ENCODE measurements at regions not wholly inside any gene's neighbourhood (a gene's known extent, or its start where the extent isn't known, plus 50 kb on each side); places are given as distances from the start of the nearest gene placed in this dataset.

GRCh38 chr4:52196606-52197130 lies 145.6 kb downstream of the SPATA18 start:
- Histone ChIP-seq H3K4me1 (ENCODE audit: low read length) (no peaks in the 10 kb centered on the region), H3F3A (ENCODE audit: insufficient read depth, low read length) (no peaks in the 10 kb centered on the region), H4K20me1 (ENCODE audit: insufficient read depth, low read length) (no peaks in the 10 kb centered on the region), H3K9ac (ENCODE audit: low read length) (no peak overlapping the region), H3K4me2 (ENCODE audit: low read depth, low read length) (no peak overlapping the region), H3K27me3 (replicated peaks; ENCODE audit: insufficient read depth, low read length) (no peaks in the 10 kb centered on the region), H3K36me3 (replicated peaks; ENCODE audit: insufficient read depth, low read length) (no peaks in the 10 kb centered on the region), H3K27ac (ENCODE audit: low read length) (no peak overlapping the region), H3K9me2 (replicated peaks; ENCODE audit: insufficient read depth, low read length) (no peaks in the 10 kb centered on the region), H3K9me3 (replicated peaks; ENCODE audit: insufficient read depth, low read length) (no peaks in the 10 kb centered on the region), H3K4me3 (ENCODE audit: low read length) (no peak overlapping the region), H3K79me2 (ENCODE audit: low read length) (no peaks in the 10 kb centered on the region), H2AFZ (ENCODE audit: low read length) (no peak overlapping the region)
- no peak for DNase-seq
- TF ChIP-seq EZH2phosphoT487 (IDR thresholded peaks at IDR 0.05; ENCODE audit: low read length) = no peak
- no peak for TF ChIP-seq EZH2 (optimal IDR thresholded peaks at IDR 0.05; ENCODE audit: low read depth, low read length)

- DNase-seq = no peak
These were observed 146.2 kb downstream of the SPATA18 start for GRCh38 chr4:52197306-52197705.

GRCh38 chr4:52198294-52198693 lies 147.2 kb downstream of the SPATA18 start:
- Histone ChIP-seq H3K9me3 (replicated peaks; ENCODE audit: insufficient read depth, low read length) (no peaks in the 10 kb centered on the region), H3K79me2 (ENCODE audit: low read length) (no peaks in the 10 kb centered on the region), H3K9ac (ENCODE audit: low read length) (no peak overlapping the region), H3F3A (ENCODE audit: insufficient read depth, low read length) (no peaks in the 10 kb centered on the region), H3K36me3 (replicated peaks; ENCODE audit: insufficient read depth, low read length) (no peaks in the 10 kb centered on the region), H3K27ac (ENCODE audit: low read length) (no peak overlapping the region), H3K27me3 (replicated peaks; ENCODE audit: insufficient read depth, low read length) (no peaks in the 10 kb centered on the region), H4K20me1 (ENCODE audit: insufficient read depth, low read length) (no peaks in the 10 kb centered on the region), H3K4me3 (ENCODE audit: low read length) (no peak overlapping the region), H3K4me1 (ENCODE audit: low read length) (no peaks in the 10 kb centered on the region), H3K4me2 (ENCODE audit: low read depth, low read length) (no peak overlapping the region), H2AFZ (ENCODE audit: low read length) (no peak overlapping the region), H3K9me2 (replicated peaks; ENCODE audit: insufficient read depth, low read length) (no peaks in the 10 kb centered on the region)
- DNase-seq = no peak
- TF ChIP-seq CTCF (IDR thresholded peaks at IDR 0.05; ENCODE audit: low read length) (no peak), EZH2 (optimal IDR thresholded peaks at IDR 0.05; ENCODE audit: low read depth, low read length) (no peak), EZH2phosphoT487 (IDR thresholded peaks at IDR 0.05; ENCODE audit: low read length) (no peak)

More at GRCh38 chr4:52197306-52197705, 146.2 kb downstream of the SPATA18 start:
- Histone ChIP-seq H3K4me1 (ENCODE audit: low read length) (no peaks in the 10 kb centered on the region), H2AFZ (ENCODE audit: low read length) (no peak overlapping the region), H3K4me3 (ENCODE audit: low read length) (no peak overlapping the region), H3K9ac (ENCODE audit: low read length) (no peak overlapping the region), H3K4me2 (ENCODE audit: low read depth, low read length) (no peak overlapping the region), H3K9me3 (replicated peaks; ENCODE audit: insufficient read depth, low read length) (no peaks in the 10 kb centered on the region), H4K20me1 (ENCODE audit: insufficient read depth, low read length) (no peaks in the 10 kb centered on the region), H3F3A (ENCODE audit: insufficient read depth, low read length) (no peaks in the 10 kb centered on the region), H3K27me3 (replicated peaks; ENCODE audit: insufficient read depth, low read length) (no peaks in the 10 kb centered on the region), H3K36me3 (replicated peaks; ENCODE audit: insufficient read depth, low read length) (no peaks in the 10 kb centered on the region), H3K27ac (ENCODE audit: low read length) (no peak overlapping the region), H3K9me2 (replicated peaks; ENCODE audit: insufficient read depth, low read length) (no peaks in the 10 kb centered on the region), H3K79me2 (ENCODE audit: low read length) (no peaks in the 10 kb centered on the region)
- TF ChIP-seq EZH2 (optimal IDR thresholded peaks at IDR 0.05; ENCODE audit: low read depth, low read length) (no peak), EZH2phosphoT487 (IDR thresholded peaks at IDR 0.05; ENCODE audit: low read length) (no peak), CTCF (IDR thresholded peaks at IDR 0.05; ENCODE audit: low read length) (no peak)

GRCh38 chr4:52199574-52200338 lies 148.7 kb downstream of the SPATA18 start:
- Histone ChIP-seq H3K27me3 (replicated peaks; ENCODE audit: insufficient read depth, low read length) (no peaks in the 10 kb centered on the region), H3K4me2 (ENCODE audit: low read depth, low read length) (no peak overlapping the region), H3K9me2 (replicated peaks; ENCODE audit: insufficient read depth, low read length) (no peaks in the 10 kb centered on the region), H2AFZ (ENCODE audit: low read length) (no peak overlapping the region), H3K79me2 (ENCODE audit: low read length) (no peaks in the 10 kb centered on the region), H3K9me3 (replicated peaks; ENCODE audit: insufficient read depth, low read length) (no peaks in the 10 kb centered on the region), H3K36me3 (replicated peaks; ENCODE audit: insufficient read depth, low read length) (no peaks in the 10 kb centered on the region), H3K9ac (ENCODE audit: low read length) (no peak overlapping the region), H3K27ac (ENCODE audit: low read length) (no peak overlapping the region), H3K4me3 (ENCODE audit: low read length) (no peak overlapping the region), H4K20me1 (ENCODE audit: insufficient read depth, low read length) (no peaks in the 10 kb centered on the region), H3K4me1 (ENCODE audit: low read length) (no peaks in the 10 kb centered on the region), H3F3A (ENCODE audit: insufficient read depth, low read length) (no peaks in the 10 kb centered on the region)
- no peak for DNase-seq
- TF ChIP-seq CTCF (IDR thresholded peaks at IDR 0.05; ENCODE audit: low read length) = no peak
- TF ChIP-seq EZH2phosphoT487 (IDR thresholded peaks at IDR 0.05; ENCODE audit: low read length) = no peak
- TF ChIP-seq EZH2 (optimal IDR thresholded peaks at IDR 0.05; ENCODE audit: low read depth, low read length) = no peak
